GM12874 (cell line): ENCODE measurements at regions not wholly inside any gene's neighbourhood (a gene's known extent, or its start where the extent isn't known, plus 50 kb on each side); places are given as distances from the start of the nearest gene placed in this dataset.

ENCODE experiments used
- CTCF ChIP-seq: IDR thresholded peaks from 2 replicates; pipeline ENCODE4 v1.5.1; 2011; ENCODE audit warnings: low read depth, mild to moderate bottlenecking, control low read depth, low read length, moderate library complexity; ENCODE audit not compliant: insufficient read depth

GRCh38 chr9:4404156-4404555 lies 86.1 kb upstream of the SLC1A1 start:
- no peak for TF ChIP-seq CTCF

- TF ChIP-seq CTCF: no peak
These were observed 87.8 kb upstream of the SLC1A1 start for GRCh38 chr9:4402501-4402900.

- TF ChIP-seq CTCF: no peak
These were observed 89.5 kb upstream of the SLC1A1 start for GRCh38 chr9:4400731-4401130.

GRCh38 chr9:4397917-4398316 lies 92.4 kb upstream of the SLC1A1 start:
- TF ChIP-seq CTCF: no peak

- no peak for TF ChIP-seq CTCF
These were observed 94.1 kb upstream of the GLIS3 start for GRCh38 chr9:4393806-4394523.

- TF ChIP-seq CTCF: no peak
These were observed 89.9 kb upstream of the GLIS3 start for GRCh38 chr9:4389755-4390154.

- no peak for TF ChIP-seq CTCF
These were observed 89.1 kb upstream of the GLIS3 start for GRCh38 chr9:4389003-4389402.

- no peak for TF ChIP-seq CTCF
These were observed 87.0 kb upstream of the GLIS3 start for GRCh38 chr9:4386819-4387218.
